HCT116 (cell line): ENCODE measurements at regions not wholly inside any gene's neighbourhood (a gene's known extent, or its start where the extent isn't known, plus 50 kb on each side); places are given as distances from the start of the nearest gene placed in this dataset.

Experiments used
- CBX3 ChIP-seq: IDR thresholded peaks from 2 replicates; pipeline ENCODE4 v1.6.1; 2012; ENCODE audit warnings: low read depth
- CEBPB ChIP-seq: IDR thresholded peaks from 2 replicates; pipeline ENCODE4 v1.6.1; 2012; ENCODE audit warnings: low read depth
- CTCF ChIP-seq, 3 experiments: fragments of 200-600 bp in 1 of 3; sonication (generic) in 1 of 3; IDR thresholded peaks in 2 of 3; conservative IDR thresholded peaks in 1 of 3; 2 replicates each; pipeline ENCODE4 v1.5.1; 2012 to 2017; ENCODE audit warnings: low read depth in 2 of 3, low read length in 2 of 3, antibody characterized with exemption in 1 of 3, borderline replicate concordance in 1 of 3, control low read depth in 1 of 3, mild to moderate bottlenecking in 1 of 3, mixed read lengths in 1 of 3, mixed run types in 1 of 3, moderate library complexity in 1 of 3; ENCODE audit not compliant: insufficient read depth in 1 of 3
- EZH2 ChIP-seq: fragments of 200-600 bp; sonication (generic); IDR thresholded peaks from 2 replicates; pipeline ENCODE4 v1.6.1; 2017; ENCODE audit warnings: antibody characterized with exemption, mixed run types
- POLR2A ChIP-seq: IDR thresholded peaks from 2 replicates; pipeline ENCODE4 v1.7.0; 2011; ENCODE audit warnings: borderline replicate concordance; ENCODE audit not compliant: insufficient read depth, insufficient read length; ENCODE audit errors: extremely low read depth
- RAD21 ChIP-seq: IDR thresholded peaks from 2 replicates; pipeline ENCODE4 v1.6.1; 2012; ENCODE audit warnings: low read depth, mild to moderate bottlenecking
- REST ChIP-seq: IDR thresholded peaks from 2 replicates; pipeline ENCODE4 v1.6.1; 2012; ENCODE audit warnings: low read depth
- SIN3A ChIP-seq: IDR thresholded peaks from 2 replicates; pipeline ENCODE4 v1.6.1; 2012; ENCODE audit warnings: low read depth
- SP1 ChIP-seq: IDR thresholded peaks from 2 replicates; pipeline ENCODE4 v1.6.1; 2012; ENCODE audit warnings: low read depth

- TF ChIP-seq CTCF (IDR thresholded peaks at IDR 0.05 in 2 of 3, conservative IDR thresholded peaks at IDR 0.05 in 1 of 3; ENCODE audit: borderline replicate concordance in 1 of 3, insufficient read depth in 1 of 3, low read depth in 2 of 3, low read length in 2 of 3) (no peak), CEBPB (no peak), RAD21 (no peak), EZH2 (no peak), SIN3A (no peak), POLR2A (no peak), CBX3 (no peak), REST (no peak), SP1 (no peak)
Observed at GRCh38 chr4:41373221-41373620, 116.5 kb downstream of the UCHL1 start.
